SJSA1 (cell line): ENCODE measurements at regions not wholly inside any gene's neighbourhood (a gene's known extent, or its start where the extent isn't known, plus 50 kb on each side); places are given as distances from the start of the nearest gene placed in this dataset.
A peak's percentile ranks its signal among the peaks of the same experiment; 100 is the strongest.

Experiments
- DNase-seq, 2 experiments: peaks; one replicate each; pipeline ENCODE4 v3.0.0-alpha.2; 2015 to 2020; ENCODE audit warnings: low spot score in 2 of 2, low read depth in 1 of 2
- H3K27ac ChIP-seq: fragments of 250-450 bp; sonication (Bioruptor Pico); 2 replicates; pipeline ENCODE4 v1.5.1; 2020; ENCODE audit warnings: mild to moderate bottlenecking, moderate library complexity
- H3K27me3 ChIP-seq: fragments of 250-450 bp; sonication (Bioruptor Pico); replicated peaks from 2 replicates; pipeline ENCODE4 v1.5.1; 2020; ENCODE audit warnings: mild to moderate bottlenecking, moderate library complexity
- H3K36me3 ChIP-seq: fragments of 250-450 bp; sonication (Bioruptor Pico); 2 replicates; pipeline ENCODE4 v1.5.1; 2020; ENCODE audit warnings: mild to moderate bottlenecking
- H3K4me1 ChIP-seq: fragments of 250-450 bp; sonication (Bioruptor Pico); replicated peaks from 2 replicates; pipeline ENCODE4 v1.6.1; 2021; ENCODE audit warnings: mild to moderate bottlenecking
- H3K4me3 ChIP-seq: fragments of 250-450 bp; sonication (Bioruptor Pico); 2 replicates; pipeline ENCODE4 v1.5.1; 2020; ENCODE audit warnings: mild to moderate bottlenecking
- H3K9me3 ChIP-seq: fragments of 250-450 bp; sonication (Bioruptor Pico); replicated peaks from 2 replicates; pipeline ENCODE4 v1.5.1; 2020; ENCODE audit warnings: mild to moderate bottlenecking

DNA sequence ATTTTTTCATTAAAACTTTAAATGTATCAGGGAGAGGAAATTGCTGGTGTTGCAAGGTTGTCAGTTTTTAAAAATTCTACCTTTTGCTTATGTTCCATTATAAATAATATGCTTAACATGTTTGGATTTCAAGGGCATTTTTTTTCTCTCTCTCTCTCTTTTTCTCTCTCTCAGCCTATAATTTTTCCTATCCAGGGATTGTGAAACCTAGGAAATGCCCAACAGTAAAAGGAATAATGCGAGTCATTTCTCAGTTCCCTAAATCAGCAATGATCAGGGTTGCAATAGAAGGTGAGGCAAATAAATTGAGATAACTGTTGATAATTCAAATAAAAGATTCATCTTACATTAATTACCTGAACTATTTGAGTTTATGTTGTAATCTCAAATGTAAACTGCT, 53.2 kb upstream of the IFNGR1 start:
- no peak for DNase-seq

DNA sequence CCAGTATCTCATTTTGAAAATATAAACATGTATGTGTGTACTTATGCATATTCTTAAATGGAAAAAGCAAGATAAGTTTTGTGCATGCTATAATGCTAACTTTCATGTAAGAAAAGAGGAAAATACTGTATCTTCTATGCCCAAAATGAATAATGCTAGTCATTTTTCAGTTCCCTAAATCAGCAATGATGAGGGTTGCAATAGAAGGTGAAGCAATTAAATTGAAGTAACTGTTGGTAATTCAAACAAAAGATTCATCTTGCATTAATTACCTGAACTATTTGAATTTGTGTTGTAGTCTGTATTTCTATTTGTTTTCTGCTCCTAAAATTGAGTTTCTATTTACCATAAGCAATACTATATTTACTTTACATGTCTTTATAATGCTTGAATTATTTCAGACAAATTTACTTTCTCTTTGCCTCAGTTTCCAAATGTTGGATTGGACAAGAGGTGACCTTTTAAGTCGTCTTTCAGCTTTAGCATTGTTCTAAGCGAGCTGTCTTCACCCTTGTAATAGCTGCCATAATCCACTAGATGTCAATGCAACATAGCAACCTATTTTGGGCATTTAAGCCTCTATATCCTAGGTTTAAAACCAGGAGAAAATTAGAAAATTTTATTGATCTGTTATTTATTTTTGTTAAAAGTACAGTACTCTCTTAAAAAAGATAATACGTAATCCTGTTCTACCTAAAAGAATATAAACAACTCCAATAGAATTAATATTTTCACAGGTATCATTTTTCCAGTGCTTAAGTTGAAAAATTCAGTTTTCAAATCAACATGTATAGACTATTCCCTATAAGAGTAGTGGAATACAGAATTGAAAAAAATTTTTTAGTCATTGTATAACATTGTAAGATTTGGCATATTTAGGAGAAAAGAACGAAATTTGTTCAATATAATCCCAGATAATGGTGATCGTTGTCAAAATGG, 52.3 kb upstream of the IFNGR1 start:
- Histone ChIP-seq H3K9me3 (no peaks in the 10 kb centered on the region), H3K4me3 (no peak overlapping the region), H3K27ac (no peak overlapping the region), H3K27me3 (no peaks in the 10 kb centered on the region), H3K36me3 (no peaks in the 10 kb centered on the region), H3K4me1 (no peaks in the 10 kb centered on the region; the same call in 1 of the 2 replicates)
- peak in 1 of 2 experiments; percentile 42 for DNase-seq

More for the DNA sequence above, 53.2 kb upstream of the IFNGR1 start:
- H3K36me3 ChIP-seq = no peaks in the 10 kb centered on the region
- H3K9me3 ChIP-seq = no peaks in the 10 kb centered on the region
- H3K27ac ChIP-seq = no peak overlapping the region
- peaks cover 8% of the 10 kb centered on the region for H3K4me1 ChIP-seq
- H3K27me3 ChIP-seq = no peaks in the 10 kb centered on the region
- H3K4me3 ChIP-seq = no peak overlapping the region

DNA sequence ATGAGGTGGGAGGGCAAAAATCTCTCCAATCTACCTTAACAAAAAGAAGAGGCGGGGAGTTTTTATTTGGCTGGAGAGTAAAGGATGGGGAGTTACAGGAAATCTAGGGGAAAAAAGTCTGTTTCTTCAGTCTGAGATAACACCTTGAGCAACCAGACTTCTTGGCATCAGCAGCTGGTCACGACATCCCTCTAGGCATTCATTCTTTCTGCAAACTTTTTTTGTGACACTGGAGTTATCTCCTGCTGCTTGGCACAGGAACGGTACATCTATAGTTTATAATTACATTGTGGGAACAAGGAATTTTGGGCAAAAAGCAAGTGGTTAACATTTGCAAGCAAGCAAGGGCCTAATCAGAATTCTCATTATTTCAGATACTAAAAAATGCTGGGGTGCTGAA, 50.6 kb upstream of the IFNGR1 start:
- Histone ChIP-seq H3K4me3 (no peak overlapping the region), H3K9me3 (no peaks in the 10 kb centered on the region), H3K27me3 (no peaks in the 10 kb centered on the region), H3K27ac (no peak overlapping the region), H3K4me1 (peaks cover 7% of the 10 kb centered on the region; the same call in 1 of the 2 replicates), H3K36me3 (no peaks in the 10 kb centered on the region)
- DNase-seq = no peak

DNA sequence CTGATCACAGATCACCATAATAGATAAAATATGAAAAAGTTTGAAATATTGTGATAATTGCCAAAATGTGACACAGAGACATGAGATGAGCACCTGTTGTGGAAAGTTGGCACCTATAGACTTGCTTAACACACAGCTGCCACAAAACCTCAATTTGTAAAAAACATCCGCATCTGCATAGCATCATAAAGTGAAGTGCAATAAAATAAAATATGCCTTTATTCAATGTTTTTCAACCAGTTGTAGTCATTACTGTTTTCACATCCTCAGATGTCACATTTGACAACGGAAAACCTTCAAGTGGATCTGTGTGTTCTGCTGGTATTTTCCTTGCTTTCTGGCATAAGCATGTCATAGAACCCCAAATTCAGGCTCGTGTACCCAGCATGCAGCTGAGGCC, 50.2 kb upstream of the IFNGR1 start:
- DNase-seq = no peak
- Histone ChIP-seq H3K27me3 (no peaks in the 10 kb centered on the region), H3K27ac (no peak overlapping the region), H3K4me3 (no peak overlapping the region), H3K36me3 (no peaks in the 10 kb centered on the region), H3K4me1 (peaks cover 7% of the 10 kb centered on the region; the same call in 1 of the 2 replicates), H3K9me3 (no peaks in the 10 kb centered on the region)
